AG04450 (cell line): ENCODE measurements at regions not wholly inside any gene's neighbourhood (a gene's known extent, or its start where the extent isn't known, plus 50 kb on each side); places are given as distances from the start of the nearest gene placed in this dataset.
"Not testable (repeated sequence)": the region's sequence is repeated elsewhere in the genome, so short reads cannot be mapped to it uniquely, and the experiment has no call there.

Experiments used
- CTCF ChIA-PET: fragments of 300-600, 350-600 bp; formaldehyde crosslinking; extraction: SDS; loops from one replicate; lab custom pipeline; 2022; ENCODE audit warnings: antibody characterized with exemption, inconsistent platforms; lab: Charles Lee
- POLR2A ChIA-PET: fragments of 350-600 bp; formaldehyde crosslinking; extraction: SDS; loops from one replicate; lab custom pipeline; 2021; ENCODE audit warnings: antibody characterized with exemption, inconsistent platforms; lab: Yijun Ruan, JAX
- DNase-seq: peaks from one replicate; pipeline ENCODE4 v3.0.0-alpha.2; 2011; ENCODE audit warnings: low read depth, low spot score
- H3K27ac ChIP-seq: one replicate; pipeline ENCODE4 v1.5.1; 2012; ENCODE audit warnings: low read depth, low read length, control low read depth
- H3K27me3 ChIP-seq: one replicate; pipeline ENCODE4 v1.6.0; 2012; ENCODE audit warnings: low read length; ENCODE audit not compliant: control insufficient read depth, insufficient read depth
- H3K4me3 ChIP-seq: 2 replicates; pipeline ENCODE4 v1.5.1; 2011; ENCODE audit warnings: mild to moderate bottlenecking, low read depth, low read length, control low read depth
- H3K9me3 ChIP-seq: 2 replicates; pipeline ENCODE4 v1.5.1; 2012; ENCODE audit warnings: low read length; ENCODE audit not compliant: control insufficient read depth, insufficient read depth
- TF ChIP-seq, protein P1 (sequence below): IDR thresholded peaks from 2 replicates; pipeline ENCODE4 v1.5.1; 2011; ENCODE audit warnings: low read depth, low read length, control low read depth, inconsistent platforms

DNA sequence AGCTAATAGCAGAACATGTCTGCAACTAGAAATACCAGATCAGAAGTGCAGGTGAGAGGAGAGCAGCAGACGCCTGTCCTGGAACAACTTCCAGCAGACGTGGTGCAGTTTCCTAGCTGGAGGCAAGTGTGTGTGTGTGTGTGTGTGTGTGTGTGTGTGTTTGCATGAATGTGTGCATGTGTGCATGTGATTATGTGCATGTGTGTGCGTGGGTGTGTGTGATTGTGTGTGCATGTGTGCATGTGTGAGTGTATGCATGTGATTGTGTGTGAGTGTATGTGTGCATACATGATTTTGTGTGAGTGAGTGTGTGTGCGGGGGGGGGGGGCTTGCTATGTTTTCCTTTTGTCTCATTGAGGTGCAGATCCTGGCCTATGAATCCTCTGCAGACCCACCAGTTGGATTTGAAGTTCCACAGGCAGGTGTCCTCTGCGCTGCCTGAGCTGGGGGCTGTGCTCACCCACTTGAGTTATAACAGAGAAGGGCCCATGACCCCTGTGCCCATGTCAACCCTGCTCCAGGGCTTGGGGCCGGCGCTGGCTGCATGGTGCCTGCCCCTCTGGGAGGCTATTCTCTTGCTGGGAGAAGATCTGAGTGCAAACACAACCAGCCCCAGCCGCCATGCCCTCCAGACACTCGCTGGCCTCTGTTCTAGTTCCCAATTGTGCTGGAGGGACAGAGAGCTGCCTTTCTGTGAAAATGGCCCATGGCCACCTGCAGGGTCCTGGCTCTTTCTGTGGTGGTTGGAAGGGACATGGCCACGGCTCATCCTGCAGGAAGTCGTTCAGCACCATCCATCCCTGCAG lies 821.3 kb downstream of the BRD1 start:
- ChIA-PET POLR2A (no interaction called here), CTCF (no interaction called here)
- H3K4me3 ChIP-seq = no peak overlapping the region
- H3K27ac ChIP-seq = no peak overlapping the region
- TF ChIP-seq, protein P1, sequence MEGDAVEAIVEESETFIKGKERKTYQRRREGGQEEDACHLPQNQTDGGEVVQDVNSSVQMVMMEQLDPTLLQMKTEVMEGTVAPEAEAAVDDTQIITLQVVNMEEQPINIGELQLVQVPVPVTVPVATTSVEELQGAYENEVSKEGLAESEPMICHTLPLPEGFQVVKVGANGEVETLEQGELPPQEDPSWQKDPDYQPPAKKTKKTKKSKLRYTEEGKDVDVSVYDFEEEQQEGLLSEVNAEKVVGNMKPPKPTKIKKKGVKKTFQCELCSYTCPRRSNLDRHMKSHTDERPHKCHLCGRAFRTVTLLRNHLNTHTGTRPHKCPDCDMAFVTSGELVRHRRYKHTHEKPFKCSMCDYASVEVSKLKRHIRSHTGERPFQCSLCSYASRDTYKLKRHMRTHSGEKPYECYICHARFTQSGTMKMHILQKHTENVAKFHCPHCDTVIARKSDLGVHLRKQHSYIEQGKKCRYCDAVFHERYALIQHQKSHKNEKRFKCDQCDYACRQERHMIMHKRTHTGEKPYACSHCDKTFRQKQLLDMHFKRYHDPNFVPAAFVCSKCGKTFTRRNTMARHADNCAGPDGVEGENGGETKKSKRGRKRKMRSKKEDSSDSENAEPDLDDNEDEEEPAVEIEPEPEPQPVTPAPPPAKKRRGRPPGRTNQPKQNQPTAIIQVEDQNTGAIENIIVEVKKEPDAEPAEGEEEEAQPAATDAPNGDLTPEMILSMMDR = no peak
- no peaks in the 10 kb centered on the region for H3K27me3 ChIP-seq
- no peak for DNase-seq
- H3K9me3 ChIP-seq = peaks cover 78% of the 10 kb centered on the region

DNA sequence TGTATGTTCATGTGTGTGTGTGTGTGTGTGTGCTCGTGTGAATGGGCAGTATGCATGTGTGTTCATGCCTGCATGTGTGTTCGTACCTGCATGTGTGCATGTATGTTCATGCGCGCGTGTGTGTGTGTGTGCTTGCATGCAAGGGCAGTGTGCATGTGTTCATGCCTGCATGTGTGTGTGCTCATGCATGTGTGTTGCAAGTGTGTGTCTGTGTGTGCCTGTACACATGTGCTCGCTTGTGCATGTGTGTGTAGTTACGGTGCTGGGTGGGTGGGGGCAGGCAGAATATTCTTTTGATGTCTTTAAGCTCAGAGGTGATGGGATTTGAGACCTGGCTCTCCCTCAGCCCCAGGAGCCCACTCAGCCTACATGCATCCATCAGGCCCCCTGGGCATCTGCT lies 822.1 kb downstream of the BRD1 start:
- no peaks in the 10 kb centered on the region for H3K27me3 ChIP-seq
- TF ChIP-seq, protein P1 = no peak
- no peak overlapping the region for H3K27ac ChIP-seq
- ChIA-PET POLR2A (no interaction called here), CTCF (no interaction called here)
- H3K9me3 ChIP-seq = peaks cover 70% of the 10 kb centered on the region
- H3K4me3 ChIP-seq = no peak overlapping the region
- DNase-seq = no peak

DNA sequence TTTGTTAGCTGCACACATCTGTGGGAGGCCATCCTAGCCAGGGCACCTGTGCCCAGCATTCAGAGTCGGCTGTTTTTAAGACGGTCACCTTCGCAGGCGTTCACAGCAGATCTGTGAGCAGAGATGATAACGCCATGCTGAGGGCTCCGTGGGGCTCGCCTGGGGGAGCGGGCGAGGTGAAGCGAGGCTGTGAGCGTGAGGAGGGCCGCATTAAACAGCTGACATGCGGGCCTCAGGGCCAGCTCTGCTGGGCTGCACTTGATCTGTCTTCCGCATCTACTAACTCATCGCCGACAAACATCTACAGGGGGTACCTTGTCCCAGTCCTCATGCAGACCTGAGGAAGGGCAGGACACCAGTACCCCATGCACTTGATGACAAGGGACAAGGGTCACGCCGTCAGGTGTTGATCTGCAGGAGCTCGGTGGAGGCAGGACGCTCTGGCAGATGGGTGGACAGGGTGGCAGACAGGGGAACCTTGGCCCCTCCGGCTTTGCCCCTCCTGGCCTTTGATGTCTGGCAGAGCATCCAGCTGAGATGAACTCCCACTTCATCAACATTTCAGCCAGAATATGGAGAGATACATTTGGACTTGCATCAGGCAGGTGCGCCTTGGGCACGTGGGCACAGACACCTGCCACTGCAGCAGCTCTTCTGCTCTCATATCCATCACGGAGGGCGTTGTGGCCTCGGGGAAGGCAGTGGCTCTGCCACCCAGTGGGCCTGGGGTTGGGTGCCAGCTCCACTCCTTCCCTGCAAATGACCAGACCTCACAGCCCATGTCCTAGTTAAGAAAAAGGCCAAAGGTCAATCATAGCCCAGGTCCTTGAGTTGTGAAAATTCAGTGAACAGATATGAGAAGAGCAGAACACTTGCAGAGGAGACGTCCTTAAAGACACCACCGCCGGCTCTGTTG lies 822.9 kb downstream of the BRD1 start:
- TF ChIP-seq, protein P1 = no peak
- Histone ChIP-seq H3K9me3 (peaks cover 64% of the 10 kb centered on the region), H3K4me3 (no peak overlapping the region), H3K27me3 (no peaks in the 10 kb centered on the region), H3K27ac (no peak overlapping the region)
- ChIA-PET POLR2A (no interaction called here), CTCF (no interaction called here)
- DNase-seq = no peak

DNA sequence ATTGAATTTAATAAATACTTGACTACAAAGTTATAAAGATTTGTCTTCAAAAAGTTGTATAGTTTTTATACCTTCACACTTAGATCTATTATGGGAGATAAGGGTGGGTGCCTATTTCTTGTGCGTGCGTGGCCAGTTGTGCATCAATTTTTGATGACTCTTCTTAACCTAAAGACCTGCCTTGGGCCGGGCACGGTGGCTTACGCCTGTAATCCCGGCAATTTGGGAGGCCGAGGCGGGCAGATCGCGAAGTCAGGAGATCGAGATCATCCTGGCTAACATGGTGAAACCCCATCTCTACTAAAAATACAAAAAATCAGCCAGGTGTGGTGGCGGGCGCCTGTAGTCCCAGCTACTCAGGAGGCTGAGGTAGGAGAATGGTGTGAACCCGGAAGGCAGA lies 830.1 kb downstream of the BRD1 start:
- H3K27me3 ChIP-seq, POLR2A ChIA-PET, CTCF ChIA-PET, H3K27ac ChIP-seq, H3K4me3 ChIP-seq, DNase-seq: not testable (repeated sequence)
- peaks cover 15% of the 10 kb centered on the region for H3K9me3 ChIP-seq

DNA sequence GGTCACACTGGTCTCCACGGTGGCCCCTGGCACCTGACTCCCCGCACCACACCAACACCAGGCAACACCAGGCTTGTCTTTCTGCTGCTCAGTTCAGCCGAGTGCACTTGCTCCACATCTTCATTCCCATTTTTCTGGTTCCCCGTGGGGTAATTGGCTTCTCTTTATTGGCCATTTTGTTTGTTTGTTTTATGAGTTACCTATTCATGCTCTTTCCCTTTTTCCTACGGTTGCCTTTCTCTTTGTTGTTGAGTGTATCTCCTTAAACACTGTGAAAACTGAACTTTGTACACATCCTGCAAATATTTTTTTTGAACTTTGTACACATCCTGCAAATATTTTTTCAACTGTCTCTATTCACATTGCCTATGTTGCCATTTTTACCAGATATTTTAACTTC lies 834.0 kb downstream of the BRD1 start:
- TF ChIP-seq, protein P1 = no peak
- Histone ChIP-seq H3K9me3 (peaks cover 4% of the 10 kb centered on the region; the same call in 1 of the 2 replicates), H3K4me3 (no peak overlapping the region), H3K27me3 (no peaks in the 10 kb centered on the region), H3K27ac (no peak overlapping the region)
- ChIA-PET POLR2A (no interaction called here), CTCF (no interaction called here)
- no peak for DNase-seq
